Stomach (tissue), 4 donors: ENCODE measurements at regions not wholly inside any gene's neighbourhood (a gene's known extent, or its start where the extent isn't known, plus 50 kb on each side); places are given as distances from the start of the nearest gene placed in this dataset.

Experiments
- POLR2A ChIP-seq, 4 donors: fragments of 450-650 bp; IDR thresholded peaks; one replicate each; pipeline ENCODE4 v1.6.1; 2016; ENCODE audit warnings: antibody characterized with exemption in 4 of 4, control low read depth in 2 of 4, mild to moderate bottlenecking in 1 of 4, moderate library complexity in 1 of 4
- POLR2AphosphoS5 ChIP-seq, 3 donors: sonication (generic); formaldehyde crosslinking; IDR thresholded peaks; one replicate each; pipeline ENCODE4 v1.6.1; 2016; ENCODE audit warnings: antibody characterized with exemption in 3 of 3
- TF ChIP-seq, protein P1 (sequence below), 7 experiments: fragments of 450-650 bp in 4 of 7; fragments of 200-600 bp in 3 of 7; sonication (generic) in 3 of 7; IDR thresholded peaks; one replicate each; pipeline ENCODE4 v1.5.1; 2016 to 2019; ENCODE audit warnings: antibody characterized with exemption in 7 of 7, control low read depth in 2 of 7, mild to moderate bottlenecking in 1 of 7

- TF ChIP-seq POLR2A (IDR thresholded peaks at IDR 0.05) (no peak), POLR2AphosphoS5 (IDR thresholded peaks at IDR 0.05) (no peak)
- TF ChIP-seq, protein P1, sequence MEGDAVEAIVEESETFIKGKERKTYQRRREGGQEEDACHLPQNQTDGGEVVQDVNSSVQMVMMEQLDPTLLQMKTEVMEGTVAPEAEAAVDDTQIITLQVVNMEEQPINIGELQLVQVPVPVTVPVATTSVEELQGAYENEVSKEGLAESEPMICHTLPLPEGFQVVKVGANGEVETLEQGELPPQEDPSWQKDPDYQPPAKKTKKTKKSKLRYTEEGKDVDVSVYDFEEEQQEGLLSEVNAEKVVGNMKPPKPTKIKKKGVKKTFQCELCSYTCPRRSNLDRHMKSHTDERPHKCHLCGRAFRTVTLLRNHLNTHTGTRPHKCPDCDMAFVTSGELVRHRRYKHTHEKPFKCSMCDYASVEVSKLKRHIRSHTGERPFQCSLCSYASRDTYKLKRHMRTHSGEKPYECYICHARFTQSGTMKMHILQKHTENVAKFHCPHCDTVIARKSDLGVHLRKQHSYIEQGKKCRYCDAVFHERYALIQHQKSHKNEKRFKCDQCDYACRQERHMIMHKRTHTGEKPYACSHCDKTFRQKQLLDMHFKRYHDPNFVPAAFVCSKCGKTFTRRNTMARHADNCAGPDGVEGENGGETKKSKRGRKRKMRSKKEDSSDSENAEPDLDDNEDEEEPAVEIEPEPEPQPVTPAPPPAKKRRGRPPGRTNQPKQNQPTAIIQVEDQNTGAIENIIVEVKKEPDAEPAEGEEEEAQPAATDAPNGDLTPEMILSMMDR (IDR thresholded peaks at IDR 0.05) = no peak
Measured at GRCh38 chr13:70324519-70324918, 216.3 kb upstream of the KLHL1 start.
